OCI-LY1 (cell line): ENCODE measurements at regions not wholly inside any gene's neighbourhood (a gene's known extent, or its start where the extent isn't known, plus 50 kb on each side); places are given as distances from the start of the nearest gene placed in this dataset.

ENCODE experiments used
- H2AFZ ChIP-seq: fragments of 200-600 bp; sonication (generic), shearing (Covaris generic); 2 replicates; pipeline ENCODE4 v1.6.0; 2014; ENCODE audit warnings: antibody characterized with exemption, mild to moderate bottlenecking, low read length
- H3F3A ChIP-seq: fragments of 200-600 bp; sonication (generic), shearing (Covaris generic); 2 replicates; pipeline ENCODE4 v1.6.0; 2014; ENCODE audit warnings: mild to moderate bottlenecking, antibody characterized with exemption, low read length, moderate library complexity; ENCODE audit not compliant: insufficient read depth
- H3K27ac ChIP-seq: fragments of 200-600 bp; sonication (generic); 2 replicates; pipeline ENCODE4 v1.5.1; 2014; ENCODE audit warnings: low read length, mixed run types, mild to moderate bottlenecking, low read depth; ENCODE audit not compliant: poor library complexity, severe bottlenecking
- H3K27me3 ChIP-seq: fragments of 200-600 bp; sonication (generic); 2 replicates; pipeline ENCODE4 v1.6.0; 2014; ENCODE audit warnings: antibody characterized with exemption, mild to moderate bottlenecking, low read length, moderate library complexity; ENCODE audit not compliant: insufficient read depth
- H3K36me3 ChIP-seq: fragments of 200-600 bp; sonication (generic); 2 replicates; pipeline ENCODE4 v1.6.1; 2014; ENCODE audit warnings: mild to moderate bottlenecking, antibody characterized with exemption, low read length, moderate library complexity, mixed read lengths; ENCODE audit not compliant: insufficient read depth
- H3K4me1 ChIP-seq: fragments of 200-600 bp; sonication (generic); 2 replicates; pipeline ENCODE4 v1.5.1; 2014; ENCODE audit warnings: mild to moderate bottlenecking, low read length, moderate library complexity; ENCODE audit not compliant: insufficient read depth, severe bottlenecking
- H3K4me2 ChIP-seq: fragments of 200-600 bp; sonication (generic), shearing (Covaris generic); 2 replicates; pipeline ENCODE4 v1.6.1; 2014; ENCODE audit warnings: low read length
- H3K4me3 ChIP-seq: fragments of 200-600 bp; sonication (generic); 2 replicates; pipeline ENCODE4 v1.5.1; 2014; ENCODE audit warnings: low read length, low read depth, mild to moderate bottlenecking, mixed read lengths; ENCODE audit not compliant: poor library complexity, severe bottlenecking
- H3K79me2 ChIP-seq: fragments of 200-600 bp; shearing (Covaris generic); 2 replicates; pipeline ENCODE4 v1.6.1; 2016; ENCODE audit warnings: mixed run types, low read length, mixed read lengths; ENCODE audit not compliant: insufficient read depth
- H3K9ac ChIP-seq: fragments of 200-600 bp; sonication (generic), shearing (Covaris generic); 2 replicates; pipeline ENCODE4 v1.6.1; 2014; ENCODE audit warnings: mild to moderate bottlenecking, low read length, mixed read lengths
- H3K9me2 ChIP-seq: fragments of 200-600 bp; sonication (generic), shearing (Covaris generic); 2 replicates; pipeline ENCODE4 v1.6.1; 2014; ENCODE audit warnings: low read depth, mild to moderate bottlenecking, low read length, mixed read lengths
- H3K9me3 ChIP-seq: fragments of 200-600 bp; shearing (Covaris generic); 2 replicates; pipeline ENCODE4 v1.6.1; 2014; ENCODE audit warnings: low read length, mixed read lengths
- H4K20me1 ChIP-seq: fragments of 200-600 bp; sonication (generic), shearing (Covaris generic); 2 replicates; pipeline ENCODE4 v1.6.0; 2016; ENCODE audit warnings: mild to moderate bottlenecking, low read length; ENCODE audit not compliant: insufficient read depth
- CTCF ChIP-seq: fragments of 200-600 bp; sonication (generic), shearing (Covaris generic); IDR thresholded peaks from 2 replicates; pipeline ENCODE4 v1.5.1; 2017; ENCODE audit warnings: mild to moderate bottlenecking, antibody characterized with exemption, low read length, moderate library complexity, mixed read lengths
- EZH2 ChIP-seq: fragments of 200-600 bp; sonication (generic), shearing (Covaris generic); IDR thresholded peaks from 2 replicates; pipeline ENCODE4 v1.8.0; 2017; ENCODE audit warnings: borderline replicate concordance, mixed run types, mild to moderate bottlenecking, antibody characterized with exemption, low read length, moderate library complexity, mixed read lengths

DNA sequence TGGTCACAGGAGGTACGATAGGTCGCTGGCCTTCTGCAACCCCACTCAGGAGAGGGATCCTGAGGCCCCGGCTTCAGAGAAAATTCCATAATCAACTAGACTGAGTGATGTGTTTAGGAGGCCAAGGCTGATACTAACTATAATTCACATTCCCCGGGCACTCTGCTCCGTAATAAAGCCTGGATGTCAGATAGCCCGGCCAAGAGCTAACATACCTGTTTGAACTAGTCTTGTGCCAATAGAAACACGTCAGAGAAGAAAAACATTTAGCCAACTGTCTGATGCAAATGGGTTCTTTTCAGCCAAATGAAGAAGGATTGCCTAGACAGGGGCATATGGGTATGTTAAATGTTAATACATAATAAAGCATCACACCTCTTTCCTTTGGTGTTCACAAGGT, 204.2 kb downstream of the TSHZ3 start:
- TF ChIP-seq EZH2 (no peak), CTCF (no peak)

GRCh38 chr19:31144075-31144870, 205.0 kb downstream of the TSHZ3 start:
- H3K4me3 ChIP-seq: no peak overlapping the region
- no peaks in the 10 kb centered on the region for H3K36me3 ChIP-seq
- H3F3A ChIP-seq: no peaks in the 10 kb centered on the region
- no peak overlapping the region for H3K27ac ChIP-seq
- H3K79me2 ChIP-seq: no peaks in the 10 kb centered on the region
- no peak overlapping the region for H3K9ac ChIP-seq
- H4K20me1 ChIP-seq: no peaks in the 10 kb centered on the region
- TF ChIP-seq EZH2 (no peak), CTCF (no peak)
- no peaks in the 10 kb centered on the region for H3K4me1 ChIP-seq
- H3K9me3 ChIP-seq: no peaks in the 10 kb centered on the region
- no peak overlapping the region for H2AFZ ChIP-seq
- no peaks in the 10 kb centered on the region for H3K27me3 ChIP-seq
- no peak overlapping the region for H3K4me2 ChIP-seq
- no peaks in the 10 kb centered on the region for H3K9me2 ChIP-seq

More for the DNA sequence above, 204.2 kb downstream of the TSHZ3 start:
- no peaks in the 10 kb centered on the region for H3K9me3 ChIP-seq
- H4K20me1 ChIP-seq: no peaks in the 10 kb centered on the region
- H3K27me3 ChIP-seq: no peaks in the 10 kb centered on the region
- H3K9ac ChIP-seq: no peak overlapping the region
- H3K36me3 ChIP-seq: no peaks in the 10 kb centered on the region
- H3K4me2 ChIP-seq: no peak overlapping the region
- no peaks in the 10 kb centered on the region for H3F3A ChIP-seq
- H3K27ac ChIP-seq: no peak overlapping the region
- no peaks in the 10 kb centered on the region for H3K79me2 ChIP-seq
- no peak overlapping the region for H3K4me3 ChIP-seq
- H3K9me2 ChIP-seq: no peaks in the 10 kb centered on the region
- no peaks in the 10 kb centered on the region for H3K4me1 ChIP-seq
- H2AFZ ChIP-seq: no peak overlapping the region

DNA sequence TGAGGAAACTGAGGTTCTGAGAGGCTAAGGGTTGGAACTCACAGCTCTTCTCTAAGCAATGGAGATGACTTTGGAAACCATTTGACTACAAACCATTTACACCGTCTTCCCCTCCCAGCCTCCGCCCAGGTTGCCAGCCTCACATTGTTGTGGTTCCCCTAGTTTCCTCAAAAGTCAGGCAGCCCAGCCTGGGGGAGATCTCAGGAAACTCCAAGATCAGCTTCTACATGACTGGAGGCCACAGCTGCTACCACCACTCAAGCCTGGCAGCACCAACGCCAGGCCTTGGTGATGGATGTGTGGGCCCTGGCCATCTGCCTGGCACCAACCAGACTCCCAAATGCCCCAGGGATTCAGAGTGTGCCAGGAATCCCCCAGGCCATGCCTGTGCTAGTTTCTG, 207.9 kb downstream of the TSHZ3 start:
- no peak overlapping the region for H3K9ac ChIP-seq
- no peaks in the 10 kb centered on the region for H3K4me1 ChIP-seq
- H3K79me2 ChIP-seq: no peaks in the 10 kb centered on the region
- no peak overlapping the region for H2AFZ ChIP-seq
- no peak overlapping the region for H3K27ac ChIP-seq
- no peak for TF ChIP-seq EZH2
- H3K4me3 ChIP-seq: no peak overlapping the region
- no peaks in the 10 kb centered on the region for H3K9me2 ChIP-seq
- no peaks in the 10 kb centered on the region for H3K9me3 ChIP-seq
- H4K20me1 ChIP-seq: no peaks in the 10 kb centered on the region
- no peaks in the 10 kb centered on the region for H3F3A ChIP-seq
- no peaks in the 10 kb centered on the region for H3K36me3 ChIP-seq
- H3K27me3 ChIP-seq: no peaks in the 10 kb centered on the region
- H3K4me2 ChIP-seq: no peak overlapping the region

GRCh38 chr19:31140717-31141116, 208.5 kb downstream of the TSHZ3 start:
- Histone ChIP-seq H3K4me2 (no peak overlapping the region), H3K27ac (no peak overlapping the region), H3K27me3 (no peaks in the 10 kb centered on the region), H3K4me1 (no peaks in the 10 kb centered on the region), H4K20me1 (no peaks in the 10 kb centered on the region), H3F3A (no peaks in the 10 kb centered on the region), H3K9me3 (no peaks in the 10 kb centered on the region), H3K9me2 (no peaks in the 10 kb centered on the region), H3K4me3 (no peak overlapping the region), H3K36me3 (no peaks in the 10 kb centered on the region), H3K79me2 (no peaks in the 10 kb centered on the region), H2AFZ (no peak overlapping the region), H3K9ac (no peak overlapping the region)
- TF ChIP-seq CTCF (no peak), EZH2 (no peak)
